SK-MEL-5 (cell line): ENCODE measurements at regions not wholly inside any gene's neighbourhood (a gene's known extent, or its start where the extent isn't known, plus 50 kb on each side); places are given as distances from the start of the nearest gene placed in this dataset.

Experiments used
- DNase-seq: peaks from one replicate; pipeline ENCODE4 v3.0.0-alpha.2; 2016; ENCODE audit warnings: low read depth, low spot score
- in situ Hi-C: cut with HindIII; loops from 2 replicates; pipeline ENCODE4 v1.10.0; 2016; ENCODE audit warnings: low sequenced_read_pairs, high pct_unique_total_duplicates, low pct_unique_long_range_greater_than_20kb

GRCh38 chr6:9606435-9607134 is 808.3 kb downstream of the TFAP2A start:
- in situ Hi-C loops: no loop called here
- DNase-seq: no peak

GRCh38 chr6:9594746-9595145 is 820.1 kb downstream of the TFAP2A start:
- DNase-seq: no peak
- in situ Hi-C loops: no loop called here

GRCh38 chr6:9593554-9593953 is 821.3 kb downstream of the TFAP2A start:
- no peak for DNase-seq
- in situ Hi-C loops: no loop called here

- in situ Hi-C loops: no loop called here
These were observed 831.0 kb downstream of the TFAP2A start for GRCh38 chr6:9583753-9584352.

GRCh38 chr6:9581155-9581554 is 833.7 kb downstream of the TFAP2A start:
- no peak for DNase-seq
- in situ Hi-C loops: no loop called here

More at GRCh38 chr6:9583753-9584352, 831.0 kb downstream of the TFAP2A start:
- no peak for DNase-seq

GRCh38 chr6:9576521-9576920 is 838.4 kb downstream of the TFAP2A start:
- peak; percentile 28 for DNase-seq
- in situ Hi-C loops: no loop called here

- in situ Hi-C loops: no loop called here
- DNase-seq: no peak
These were observed 848.8 kb downstream of the TFAP2A start for GRCh38 chr6:9566096-9566495.

- DNase-seq: no peak
- in situ Hi-C loops: no loop called here
These were observed 850.9 kb downstream of the TFAP2A start for GRCh38 chr6:9564021-9564420.

- DNase-seq: no peak
- in situ Hi-C loops: no loop called here
These were observed 851.3 kb downstream of the TFAP2A start for GRCh38 chr6:9563568-9563967.

- in situ Hi-C loops: no loop called here
- DNase-seq: no peak
These were observed 860.1 kb downstream of the TFAP2A start for GRCh38 chr6:9554806-9555205.

- no peak for DNase-seq
- in situ Hi-C loops: no loop called here
These were observed 860.6 kb downstream of the TFAP2A start for GRCh38 chr6:9554323-9554722.

GRCh38 chr6:9553002-9553401 is 861.9 kb downstream of the TFAP2A start:
- in situ Hi-C loops: no loop called here
- DNase-seq: no peak

- in situ Hi-C loops: no loop called here
- DNase-seq: no peak
These were observed 871.2 kb downstream of the TFAP2A start for GRCh38 chr6:9543649-9544048.

GRCh38 chr6:9540534-9541126 is 874.2 kb downstream of the TFAP2A start:
- in situ Hi-C loops: no loop called here
- DNase-seq: peak; percentile 92

GRCh38 chr6:9540126-9540525 is 874.7 kb downstream of the TFAP2A start:
- in situ Hi-C loops: no loop called here
- no peak for DNase-seq

GRCh38 chr6:9539231-9539755 is 875.6 kb downstream of the TFAP2A start:
- DNase-seq: no peak
- in situ Hi-C loops: no loop called here

- in situ Hi-C loops: no loop called here
- no peak for DNase-seq
These were observed 877.5 kb downstream of the TFAP2A start for GRCh38 chr6:9537381-9537780.

- no peak for DNase-seq
- in situ Hi-C loops: no loop called here
These were observed 879.8 kb downstream of the TFAP2A start for GRCh38 chr6:9535106-9535505.
